ENCODE measurements at regions not wholly inside any gene's neighbourhood (a gene's known extent, or its start where the extent isn't known, plus 50 kb on each side); places are given as distances from the start of the nearest gene placed in this dataset.

DNA sequence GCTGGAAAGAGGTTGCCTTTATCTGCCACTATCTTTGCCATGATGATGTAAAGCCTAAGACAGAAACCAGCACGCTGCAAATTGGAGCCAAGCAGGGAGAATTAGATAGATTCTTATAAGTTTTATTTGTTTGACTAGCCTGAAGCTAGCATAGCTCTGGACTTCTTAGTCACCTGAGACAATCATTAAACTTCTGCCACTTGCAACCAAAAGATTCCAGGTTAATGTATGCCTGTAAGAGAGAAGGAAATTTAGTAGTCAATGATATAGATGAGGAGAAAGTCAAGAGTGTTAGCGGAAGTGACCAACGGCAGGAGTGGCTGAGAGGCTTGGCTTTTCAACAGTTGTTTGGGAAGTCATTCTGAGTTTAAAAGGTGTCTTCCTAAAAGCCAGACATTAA is 1106.6 kb downstream of the VRK1 start:
- TF ChIP-seq POLR2A (IDR thresholded peaks at IDR 0.05; ENCODE audit: low read depth, low read length): no peak
- TF ChIP-seq POLR2AphosphoS5 (IDR thresholded peaks at IDR 0.05; ENCODE audit: low read depth, low read length): no peak
- no peak for TF ChIP-seq TAF1 (IDR thresholded peaks at IDR 0.05; ENCODE audit: low read depth, low read length)
- TF ChIP-seq SPI1 (IDR thresholded peaks at IDR 0.05; ENCODE audit: low read depth, low read length): no peak
- TF ChIP-seq POU2F2 (IDR thresholded peaks at IDR 0.05; ENCODE audit: low read depth, low read length): no peak

Measured in GM12891 (cell line).